Left ventricle myocardium inferior (tissue), 1 donor: ENCODE measurements at regions not wholly inside any gene's neighbourhood (a gene's known extent, or its start where the extent isn't known, plus 50 kb on each side); places are given as distances from the start of the nearest gene placed in this dataset.
"Not testable (repeated sequence)": the region's sequence is repeated elsewhere in the genome, so short reads cannot be mapped to it uniquely, and the experiment has no call there.

Experiments
- DNase-seq: peaks from one replicate; pipeline ENCODE4 v3.0.0-alpha.2; 2020
- H3K27ac ChIP-seq: fragments of 200-600 bp; replicated peaks from 2 replicates; pipeline ENCODE4 v1.8.0; 2021
- H3K27me3 ChIP-seq: fragments of 200-600 bp; 2 replicates; pipeline ENCODE4 v1.8.0; 2021; ENCODE audit warnings: low read depth
- H3K36me3 ChIP-seq: fragments of 200-600 bp; 2 replicates; pipeline ENCODE4 v1.8.0; 2021
- H3K4me1 ChIP-seq: fragments of 200-600 bp; 2 replicates; pipeline ENCODE4 v1.8.0; 2021
- H3K4me3 ChIP-seq: fragments of 200-600 bp; 2 replicates; pipeline ENCODE4 v1.8.0; 2021; ENCODE audit warnings: mild to moderate bottlenecking, moderate library complexity
- H3K9me3 ChIP-seq: fragments of 200-600 bp; replicated peaks from 2 replicates; pipeline ENCODE4 v1.8.0; 2021
- intact Hi-C: fragments of 100-400 bp; cut with micrococcal nuclease; formaldehyde crosslinking; loops from one replicate; pipeline ENCODE4 v1.11.0; 2022
- TF ChIP-seq, protein P1 (sequence below): fragments of 200-600 bp; IDR thresholded peaks from 2 replicates; pipeline ENCODE4 v1.8.0; 2021; ENCODE audit warnings: antibody characterized with exemption, mild to moderate bottlenecking, borderline replicate concordance
- donor health status: DM: no; HTN: yes; CAD: no; lungs with severe emphysema.

DNA sequence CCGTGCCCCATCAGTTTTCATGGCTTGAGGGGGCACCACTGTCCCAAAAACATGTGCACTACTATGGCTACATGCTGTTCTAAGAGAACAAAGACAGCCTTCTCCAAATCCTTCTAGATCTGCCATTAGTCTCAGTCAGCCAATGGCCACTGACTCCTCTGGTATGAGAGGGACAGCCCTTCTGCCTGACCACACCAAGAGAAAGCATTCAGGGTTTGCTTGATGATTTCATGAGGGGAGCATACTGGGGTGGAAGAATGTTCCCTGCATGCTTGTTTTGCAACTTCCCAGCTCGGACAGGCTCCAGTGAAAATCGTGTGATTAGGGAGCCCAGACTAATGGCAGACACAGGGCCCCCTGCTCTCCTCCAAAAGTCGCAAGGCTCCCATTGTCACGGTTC, 199.6 kb upstream of the ALG10B start:
- H3K9me3 ChIP-seq = no peaks in the 10 kb centered on the region
- H3K27ac ChIP-seq = no peak overlapping the region
- H3K27me3 ChIP-seq = no peaks in the 10 kb centered on the region
- intact Hi-C loops = loop anchor here (10.0 kb wide), 1 partner anchor 178 kb away; no protein-coding TSS in a partner anchor
- no peak for DNase-seq
- H3K4me1 ChIP-seq = no peaks in the 10 kb centered on the region
- TF ChIP-seq, protein P1, sequence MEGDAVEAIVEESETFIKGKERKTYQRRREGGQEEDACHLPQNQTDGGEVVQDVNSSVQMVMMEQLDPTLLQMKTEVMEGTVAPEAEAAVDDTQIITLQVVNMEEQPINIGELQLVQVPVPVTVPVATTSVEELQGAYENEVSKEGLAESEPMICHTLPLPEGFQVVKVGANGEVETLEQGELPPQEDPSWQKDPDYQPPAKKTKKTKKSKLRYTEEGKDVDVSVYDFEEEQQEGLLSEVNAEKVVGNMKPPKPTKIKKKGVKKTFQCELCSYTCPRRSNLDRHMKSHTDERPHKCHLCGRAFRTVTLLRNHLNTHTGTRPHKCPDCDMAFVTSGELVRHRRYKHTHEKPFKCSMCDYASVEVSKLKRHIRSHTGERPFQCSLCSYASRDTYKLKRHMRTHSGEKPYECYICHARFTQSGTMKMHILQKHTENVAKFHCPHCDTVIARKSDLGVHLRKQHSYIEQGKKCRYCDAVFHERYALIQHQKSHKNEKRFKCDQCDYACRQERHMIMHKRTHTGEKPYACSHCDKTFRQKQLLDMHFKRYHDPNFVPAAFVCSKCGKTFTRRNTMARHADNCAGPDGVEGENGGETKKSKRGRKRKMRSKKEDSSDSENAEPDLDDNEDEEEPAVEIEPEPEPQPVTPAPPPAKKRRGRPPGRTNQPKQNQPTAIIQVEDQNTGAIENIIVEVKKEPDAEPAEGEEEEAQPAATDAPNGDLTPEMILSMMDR = no peak
- H3K4me3 ChIP-seq = no peak overlapping the region
- no peaks in the 10 kb centered on the region for H3K36me3 ChIP-seq

DNA sequence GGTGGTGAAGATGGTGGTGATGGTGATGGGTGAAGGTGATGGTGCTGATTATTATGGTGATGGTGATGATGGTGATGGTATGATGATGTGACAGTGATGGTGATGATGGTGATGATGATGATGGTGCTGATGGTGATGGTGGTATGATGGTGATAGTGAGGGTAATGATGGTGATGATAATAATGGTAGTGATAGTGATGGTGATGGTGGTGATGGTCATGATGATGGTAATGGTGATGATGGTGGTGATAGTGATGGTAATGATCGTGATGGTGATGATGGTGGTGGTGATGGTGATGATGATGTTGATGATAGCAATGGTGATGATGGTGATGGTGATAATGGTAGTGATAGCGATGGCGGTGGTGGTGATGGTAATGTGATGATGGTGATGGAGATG, 197.9 kb upstream of the ALG10B start:
- TF ChIP-seq, protein P1 = no peak
- Histone ChIP-seq H3K9me3 (peaks cover 10% of the 10 kb centered on the region), H3K27ac (no peak overlapping the region), H3K36me3 (no peaks in the 10 kb centered on the region), H3K27me3 (peaks cover 3% of the 10 kb centered on the region), H3K4me1 (no peaks in the 10 kb centered on the region), H3K4me3 (no peak overlapping the region)
- DNase-seq = no peak
- intact Hi-C loops = loop anchor here (10.0 kb wide), 1 partner anchor 176 kb away; no protein-coding TSS in a partner anchor

- intact Hi-C loops = no loop called here
Measured at GRCh38 chr12:38120438-38120837, 196.1 kb upstream of the ALG10B start.

DNA sequence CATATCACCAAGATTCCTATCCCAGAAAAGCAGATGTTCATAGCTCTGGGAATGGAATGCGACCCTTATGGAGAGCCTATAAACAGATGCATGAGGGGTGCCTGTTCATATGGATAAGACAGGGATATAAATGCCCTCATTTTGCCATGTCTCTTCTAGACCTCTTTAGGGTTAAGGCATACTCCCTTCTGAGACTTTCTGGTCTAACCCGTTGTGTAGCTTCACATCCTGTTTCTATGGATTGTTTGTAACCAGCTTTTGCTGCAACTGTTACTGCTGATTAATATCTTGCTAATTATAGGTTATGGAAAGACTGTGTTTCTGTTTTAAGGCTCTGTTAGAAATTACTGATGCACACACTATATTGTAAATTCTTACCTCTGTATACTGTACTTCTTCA, 193.5 kb upstream of the ALG10B start:
- H3K4me3 ChIP-seq, intact Hi-C loops, DNase-seq, H3K27ac ChIP-seq, H3K4me1 ChIP-seq, H3K36me3 ChIP-seq: not testable (repeated sequence)
- peaks cover 17% of the 10 kb centered on the region for H3K27me3 ChIP-seq
- peaks cover 10% of the 10 kb centered on the region for H3K9me3 ChIP-seq

More at GRCh38 chr12:38120438-38120837, 196.1 kb upstream of the ALG10B start:
- Histone ChIP-seq H3K36me3 (no peaks in the 10 kb centered on the region), H3K27ac (no peak overlapping the region), H3K4me1 (no peaks in the 10 kb centered on the region), H3K9me3 (peaks cover 10% of the 10 kb centered on the region), H3K27me3 (peaks cover 17% of the 10 kb centered on the region), H3K4me3 (no peak overlapping the region)
- TF ChIP-seq, protein P1 = no peak
- DNase-seq = no peak

DNA sequence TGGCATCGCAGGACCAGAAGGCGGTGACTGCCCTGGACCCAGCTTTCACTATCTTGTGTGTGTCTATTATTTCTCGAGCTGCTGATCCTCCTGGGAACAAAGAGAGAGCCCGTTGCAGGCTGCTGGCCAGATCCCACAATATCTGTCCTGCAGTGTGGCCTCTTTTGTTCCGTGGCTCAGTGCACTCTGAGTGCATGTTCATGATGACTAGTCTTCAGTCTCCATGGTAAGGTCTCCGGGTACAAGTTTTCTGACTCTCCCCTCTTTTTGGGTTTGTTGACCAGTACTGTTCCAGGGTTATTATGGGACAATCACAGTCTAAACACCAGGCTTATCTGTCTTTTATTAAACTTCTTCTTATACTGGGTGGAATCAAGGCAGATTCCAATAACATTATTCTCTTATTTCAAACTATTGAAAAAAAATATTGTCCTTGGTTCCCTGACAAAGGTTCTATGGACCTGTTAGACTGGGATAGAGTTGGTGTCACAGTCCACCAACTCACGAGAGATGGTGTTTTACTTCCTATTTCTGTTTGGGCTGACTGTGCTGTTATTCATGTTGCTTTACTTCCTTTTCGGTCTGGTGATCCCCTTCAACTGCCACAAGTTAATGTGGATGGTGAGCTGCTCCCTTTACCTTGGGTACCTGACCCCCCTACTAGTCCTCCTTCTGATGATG, 192.9 kb upstream of the ALG10B start:
- H3K4me1 ChIP-seq = no peaks in the 10 kb centered on the region
- intact Hi-C loops = no loop called here
- TF ChIP-seq, protein P1 = no peak
- DNase-seq = no peak
- H3K27me3 ChIP-seq = peaks cover 17% of the 10 kb centered on the region
- no peak overlapping the region for H3K4me3 ChIP-seq
- H3K9me3 ChIP-seq = peaks cover 10% of the 10 kb centered on the region
- no peaks in the 10 kb centered on the region for H3K36me3 ChIP-seq
- H3K27ac ChIP-seq = no peak overlapping the region

DNA sequence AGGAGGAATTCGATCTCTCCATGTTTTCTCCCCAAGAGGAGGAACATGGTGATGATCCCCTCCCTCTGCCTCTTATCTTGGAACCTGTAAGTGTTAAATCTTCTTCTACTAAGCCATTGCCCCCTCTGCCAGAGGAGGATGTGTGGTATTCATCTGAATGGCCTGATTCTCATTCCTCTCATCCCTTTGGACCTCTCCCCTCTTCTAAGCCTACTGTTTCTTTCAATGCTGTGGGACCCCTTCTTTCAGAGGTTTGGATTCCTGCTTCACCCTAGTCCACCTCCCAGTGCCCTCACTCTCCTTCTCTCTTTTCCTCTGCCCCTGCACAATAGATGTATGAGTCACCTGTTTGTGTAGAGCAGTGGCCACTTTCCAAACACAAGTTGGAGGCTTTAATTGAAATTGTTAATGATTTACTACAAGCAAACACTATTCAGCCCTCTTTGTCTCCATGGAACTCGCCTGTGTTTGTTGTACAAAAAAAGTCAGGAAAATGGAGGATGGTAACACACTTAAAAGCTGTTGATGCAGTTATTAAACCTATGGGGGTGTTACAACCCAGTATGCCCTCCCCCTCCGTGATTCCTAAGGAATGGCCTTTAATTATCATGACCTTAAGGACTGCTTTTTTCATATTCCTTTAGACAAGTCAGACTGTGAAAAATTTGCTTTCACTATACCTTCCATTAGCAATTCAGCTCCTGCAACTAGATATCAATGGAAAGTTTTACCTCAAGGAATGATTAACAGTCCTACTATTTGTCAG, 192.1 kb upstream of the ALG10B start:
- H3K27me3 ChIP-seq = peaks cover 17% of the 10 kb centered on the region
- no peak overlapping the region for H3K27ac ChIP-seq
- TF ChIP-seq, protein P1 = no peak
- H3K36me3 ChIP-seq = no peaks in the 10 kb centered on the region
- intact Hi-C loops = no loop called here
- no peak for DNase-seq
- no peak overlapping the region for H3K4me3 ChIP-seq
- H3K9me3 ChIP-seq = peaks cover 10% of the 10 kb centered on the region
- no peaks in the 10 kb centered on the region for H3K4me1 ChIP-seq
